GM21423 (cell line): ENCODE measurements at regions not wholly inside any gene's neighbourhood (a gene's known extent, or its start where the extent isn't known, plus 50 kb on each side); places are given as distances from the start of the nearest gene placed in this dataset.

Source experiments
- ATAC-seq: cut with Tn5 transposase; IDR thresholded peaks from one replicate; pipeline ENCODE4 v1.9.1; 2021; ENCODE audit warnings: mild to moderate bottlenecking, moderate library complexity; ENCODE audit not compliant: unreplicated experiment

- ATAC-seq, result no peak
Observed at GRCh38 chr2:128523457-128523856, 204.8 kb upstream of the HS6ST1 start.

- ATAC-seq, result no peak
Observed at GRCh38 chr2:128524183-128524582, 205.5 kb upstream of the HS6ST1 start.

GRCh38 chr2:128525653-128526052 lies 207.0 kb upstream of the HS6ST1 start:
- ATAC-seq, result no peak

- no peak for ATAC-seq
Observed at GRCh38 chr2:128526455-128526976, 207.8 kb upstream of the HS6ST1 start.

- ATAC-seq, result no peak
Observed at GRCh38 chr2:128528133-128528532, 209.5 kb upstream of the HS6ST1 start.

- no peak for ATAC-seq
Observed at GRCh38 chr2:128530025-128530573, 211.4 kb upstream of the HS6ST1 start.

GRCh38 chr2:128531856-128532255 lies 213.2 kb upstream of the HS6ST1 start:
- no peak for ATAC-seq

- no peak for ATAC-seq
Observed at GRCh38 chr2:128533101-128533500, 214.4 kb upstream of the HS6ST1 start.

- ATAC-seq, result no peak
Observed at GRCh38 chr2:128534688-128535392, 216.2 kb upstream of the HS6ST1 start.

- ATAC-seq, result no peak
Observed at GRCh38 chr2:128535953-128536352, 217.3 kb upstream of the HS6ST1 start.

- no peak for ATAC-seq
Observed at GRCh38 chr2:128536925-128537620, 218.4 kb upstream of the HS6ST1 start.

- ATAC-seq, result no peak
Observed at GRCh38 chr2:128537646-128538045, 219.0 kb upstream of the HS6ST1 start.

- ATAC-seq, result no peak
Observed at GRCh38 chr2:128538396-128538795, 219.7 kb upstream of the HS6ST1 start.

GRCh38 chr2:128540670-128541069 lies 222.0 kb upstream of the HS6ST1 start:
- no peak for ATAC-seq

GRCh38 chr2:128541448-128541847 lies 222.8 kb upstream of the HS6ST1 start:
- ATAC-seq, result no peak

- ATAC-seq, result no peak
Observed at GRCh38 chr2:128543036-128543435, 224.4 kb upstream of the HS6ST1 start.

- no peak for ATAC-seq
Observed at GRCh38 chr2:128543646-128544045, 225.0 kb upstream of the HS6ST1 start.

- ATAC-seq, result no peak
Observed at GRCh38 chr2:128544321-128545037, 225.8 kb upstream of the HS6ST1 start.

- ATAC-seq, result no peak
Observed at GRCh38 chr2:128545085-128545484, 226.4 kb upstream of the HS6ST1 start.

- no peak for ATAC-seq
Observed at GRCh38 chr2:128545829-128546228, 227.2 kb upstream of the HS6ST1 start.

GRCh38 chr2:128547667-128548066 lies 229.0 kb upstream of the HS6ST1 start:
- no peak for ATAC-seq
